PC-9 (cell line): ENCODE measurements at regions not wholly inside any gene's neighbourhood (a gene's known extent, or its start where the extent isn't known, plus 50 kb on each side); places are given as distances from the start of the nearest gene placed in this dataset.

ENCODE experiments used
- BruUV-seq: library from RNA; stranded (reverse); fragments of 400-500 nt; replicated peaks from 2 replicates; lab custom pipeline; 2021; lab: Mats Ljungman, UMichigan
- CTCF ChIA-PET: fragments of 300-600 bp; sonication (Branson Sonifier 250); formaldehyde crosslinking; loops from one replicate; lab custom pipeline; 2022; ENCODE audit warnings: antibody characterized with exemption; lab: Charles Lee
- POLR2A ChIA-PET: fragments of 300-600 bp; sonication (Branson Sonifier 250); formaldehyde crosslinking; loops from one replicate; lab custom pipeline; 2022; ENCODE audit warnings: antibody characterized with exemption; ENCODE audit not compliant: unreplicated experiment; lab: Charles Lee
- DNase-seq, 2 experiments: peaks; one replicate each; pipeline versions ENCODE4 v3.0.0 to v3.0.0-alpha.2; 2015 to 2022; ENCODE audit warnings: mixed read lengths in 1 of 2
- H2AFZ ChIP-seq: fragments of 200-600 bp; sonication (generic); 2 replicates; pipeline ENCODE4 v1.8.1; 2017; ENCODE audit warnings: antibody characterized with exemption
- H3F3A ChIP-seq: fragments of 200-600 bp; sonication (generic); 2 replicates; pipeline ENCODE4 v1.8.1; 2017; ENCODE audit warnings: antibody characterized with exemption, mild to moderate bottlenecking, low read depth; ENCODE audit not compliant: insufficient read depth
- H3K27ac ChIP-seq: fragments of 200-600 bp; sonication (generic); 2 replicates; pipeline ENCODE4 v1.6.1; 2016; ENCODE audit warnings: mixed run types
- H3K27me3 ChIP-seq: fragments of 200-600 bp; sonication (generic); 2 replicates; pipeline ENCODE4 v1.6.1; 2016; ENCODE audit warnings: low read depth, mixed run types; ENCODE audit not compliant: insufficient read depth
- H3K36me3 ChIP-seq: fragments of 200-600 bp; sonication (generic); 2 replicates; pipeline ENCODE4 v1.6.1; 2016; ENCODE audit warnings: low read depth, mixed run types
- H3K4me1 ChIP-seq: fragments of 200-600 bp; sonication (generic); replicated peaks from 2 replicates; pipeline ENCODE4 v1.6.1; 2016; ENCODE audit warnings: mixed run types; ENCODE audit not compliant: insufficient read depth
- H3K4me2 ChIP-seq: fragments of 200-600 bp; sonication (generic); 2 replicates; pipeline ENCODE4 v1.6.1; 2017; ENCODE audit warnings: mixed run types
- H3K4me3 ChIP-seq: fragments of 200-600 bp; sonication (generic); 2 replicates; pipeline ENCODE4 v1.6.1; 2016; ENCODE audit warnings: mixed run types
- H3K79me2 ChIP-seq: fragments of 200-600 bp; sonication (generic); 2 replicates; pipeline ENCODE4 v1.6.1; 2017; ENCODE audit warnings: low read depth, mixed run types
- H3K9me2 ChIP-seq: fragments of 200-600 bp; sonication (generic); 2 replicates; pipeline ENCODE4 v1.8.1; 2017; ENCODE audit warnings: mild to moderate bottlenecking; ENCODE audit not compliant: insufficient read depth
- H3K9me3 ChIP-seq: fragments of 200-600 bp; sonication (generic); 2 replicates; pipeline ENCODE4 v1.8.1; 2016; ENCODE audit warnings: low read depth; ENCODE audit not compliant: insufficient read depth
- H4K20me1 ChIP-seq: fragments of 200-600 bp; sonication (generic); 2 replicates; pipeline ENCODE4 v1.8.1; 2017; ENCODE audit not compliant: insufficient read depth
- EZH2 ChIP-seq: fragments of 200-600 bp; sonication (generic); IDR thresholded peaks from 2 replicates; pipeline ENCODE4 v1.8.0; 2017; ENCODE audit warnings: antibody characterized with exemption, low read depth
- intact Hi-C: fragments of 100-400 bp; cut with micrococcal nuclease; formaldehyde crosslinking; loops from one replicate; pipeline ENCODE4 v1.10.0; 2022; ENCODE audit not compliant: unreplicated experiment
- TF ChIP-seq, protein P1 (sequence below): fragments of 200-600 bp; sonication (generic); conservative IDR thresholded peaks from 2 replicates; pipeline ENCODE4 v1.6.1; 2017; ENCODE audit warnings: mixed run types, antibody characterized with exemption, mild to moderate bottlenecking, moderate library complexity

DNA sequence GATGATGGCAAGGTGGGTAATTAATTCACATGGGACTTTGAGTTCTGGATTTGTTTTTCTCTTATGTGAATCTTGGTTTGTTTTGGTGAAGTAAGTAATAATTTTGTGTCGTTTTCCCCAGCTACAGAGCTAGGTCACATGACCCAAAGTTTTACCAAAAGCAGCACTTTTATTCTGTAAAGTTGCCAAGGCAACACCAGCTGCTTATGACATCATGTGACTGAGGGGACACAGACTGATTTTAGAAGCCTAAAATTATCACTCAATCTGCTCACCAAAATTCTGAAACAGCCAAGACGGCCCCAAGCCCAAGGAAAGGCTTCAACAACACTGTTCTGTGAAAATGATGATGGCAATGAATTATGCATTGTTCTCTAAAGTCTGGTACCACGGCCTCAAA lies 63.9 kb downstream of the MEX3B start:
- H3F3A ChIP-seq, result no peaks in the 10 kb centered on the region
- intact Hi-C loops, result no loop called here
- no peak overlapping the region for H3K27ac ChIP-seq
- ChIA-PET CTCF (no interaction called here), POLR2A (no interaction called here)
- BruUV-seq, result no TSS peak
- no peaks in the 10 kb centered on the region for H3K9me3 ChIP-seq
- H3K9me2 ChIP-seq, result no peaks in the 10 kb centered on the region; the same call in 1 of the 2 replicates
- H2AFZ ChIP-seq, result no peak overlapping the region
- H3K4me3 ChIP-seq, result no peak overlapping the region
- H3K36me3 ChIP-seq, result no peaks in the 10 kb centered on the region
- H4K20me1 ChIP-seq, result no peaks in the 10 kb centered on the region
- H3K79me2 ChIP-seq, result no peaks in the 10 kb centered on the region
- no peaks in the 10 kb centered on the region for H3K4me1 ChIP-seq
- no peak overlapping the region for H3K4me2 ChIP-seq
- TF ChIP-seq, protein P1, sequence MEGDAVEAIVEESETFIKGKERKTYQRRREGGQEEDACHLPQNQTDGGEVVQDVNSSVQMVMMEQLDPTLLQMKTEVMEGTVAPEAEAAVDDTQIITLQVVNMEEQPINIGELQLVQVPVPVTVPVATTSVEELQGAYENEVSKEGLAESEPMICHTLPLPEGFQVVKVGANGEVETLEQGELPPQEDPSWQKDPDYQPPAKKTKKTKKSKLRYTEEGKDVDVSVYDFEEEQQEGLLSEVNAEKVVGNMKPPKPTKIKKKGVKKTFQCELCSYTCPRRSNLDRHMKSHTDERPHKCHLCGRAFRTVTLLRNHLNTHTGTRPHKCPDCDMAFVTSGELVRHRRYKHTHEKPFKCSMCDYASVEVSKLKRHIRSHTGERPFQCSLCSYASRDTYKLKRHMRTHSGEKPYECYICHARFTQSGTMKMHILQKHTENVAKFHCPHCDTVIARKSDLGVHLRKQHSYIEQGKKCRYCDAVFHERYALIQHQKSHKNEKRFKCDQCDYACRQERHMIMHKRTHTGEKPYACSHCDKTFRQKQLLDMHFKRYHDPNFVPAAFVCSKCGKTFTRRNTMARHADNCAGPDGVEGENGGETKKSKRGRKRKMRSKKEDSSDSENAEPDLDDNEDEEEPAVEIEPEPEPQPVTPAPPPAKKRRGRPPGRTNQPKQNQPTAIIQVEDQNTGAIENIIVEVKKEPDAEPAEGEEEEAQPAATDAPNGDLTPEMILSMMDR, result no peak
- TF ChIP-seq EZH2, result no peak
- DNase-seq, result no peak
- peaks cover 35% of the 10 kb centered on the region; the same call in 1 of the 2 replicates for H3K27me3 ChIP-seq

DNA sequence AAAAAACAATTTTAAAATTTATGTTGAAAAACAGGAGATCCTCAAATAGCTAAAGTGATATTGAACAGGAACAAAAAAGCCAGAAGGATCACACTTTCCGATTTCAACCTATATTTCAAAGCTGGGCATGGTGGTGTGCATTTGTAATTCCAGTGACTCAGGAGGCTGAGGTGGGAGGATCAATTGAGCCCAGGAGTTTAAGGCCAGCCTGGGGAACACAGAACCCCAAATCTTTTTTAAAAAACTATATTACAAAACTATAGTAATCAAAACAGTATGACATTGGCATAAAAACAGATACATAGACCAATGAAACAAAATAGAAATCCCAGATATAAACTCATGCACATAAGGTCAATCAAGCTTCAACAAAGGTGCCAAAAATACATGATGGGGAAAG lies 68.4 kb downstream of the MEX3B start:
- intact Hi-C loops, result no loop called here
- H2AFZ ChIP-seq, result no peak overlapping the region
- peaks cover 9% of the 10 kb centered on the region; the same call in 1 of the 2 replicates for H3K27me3 ChIP-seq
- H3K4me3 ChIP-seq, result no peak overlapping the region
- H3K36me3 ChIP-seq, result no peaks in the 10 kb centered on the region
- no peaks in the 10 kb centered on the region for H3K79me2 ChIP-seq
- no TSS peak for BruUV-seq
- no peak overlapping the region for H3K4me2 ChIP-seq
- DNase-seq, result no peak
- no peaks in the 10 kb centered on the region for H3F3A ChIP-seq
- CTCF ChIA-PET, result no interaction called here
- no peaks in the 10 kb centered on the region for H4K20me1 ChIP-seq
- H3K4me1 ChIP-seq, result no peaks in the 10 kb centered on the region
- POLR2A ChIA-PET, result no interaction called here
- H3K27ac ChIP-seq, result no peak overlapping the region
- no peaks in the 10 kb centered on the region for H3K9me3 ChIP-seq
- no peaks in the 10 kb centered on the region for H3K9me2 ChIP-seq
- no peak for TF ChIP-seq EZH2
- TF ChIP-seq, protein P1, result no peak

DNA sequence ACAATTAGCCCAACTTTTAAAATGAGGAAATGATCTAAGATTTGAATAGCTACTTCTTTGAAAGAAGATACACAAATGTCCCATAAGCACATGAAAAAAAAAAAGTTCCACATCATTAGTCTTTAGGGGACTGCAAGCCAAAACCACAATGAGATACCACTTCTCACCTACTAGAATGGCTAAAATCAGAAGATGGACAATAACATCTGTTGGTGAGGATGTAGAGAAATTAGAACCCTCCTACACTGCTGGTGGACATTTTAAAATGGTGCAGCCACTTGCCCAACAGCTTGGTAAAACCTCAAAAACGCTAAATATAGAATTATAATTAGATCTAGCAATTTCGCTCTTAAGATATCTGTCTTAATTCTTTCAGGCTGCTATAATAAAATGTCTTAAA lies 77.1 kb downstream of the MEX3B start:
- intact Hi-C loops, result no loop called here
- TF ChIP-seq EZH2, result no peak
- TF ChIP-seq, protein P1, result no peak
- Histone ChIP-seq H4K20me1 (no peaks in the 10 kb centered on the region), H3K27ac (no peak overlapping the region), H3K4me2 (no peak overlapping the region), H3K4me3 (no peak overlapping the region), H3K9me3 (no peaks in the 10 kb centered on the region), H3K36me3 (no peaks in the 10 kb centered on the region), H3K27me3 (peaks cover 21% of the 10 kb centered on the region), H3F3A (no peaks in the 10 kb centered on the region), H3K79me2 (no peaks in the 10 kb centered on the region), H3K4me1 (no peaks in the 10 kb centered on the region), H3K9me2 (no peaks in the 10 kb centered on the region), H2AFZ (no peak overlapping the region)
- ChIA-PET POLR2A (no interaction called here), CTCF (no interaction called here)
- DNase-seq, result no peak
- BruUV-seq, result no TSS peak
